H1 (cell line): ENCODE measurements at regions not wholly inside any gene's neighbourhood (a gene's known extent, or its start where the extent isn't known, plus 50 kb on each side); places are given as distances from the start of the nearest gene placed in this dataset.

Experiments used
- CTCF ChIA-PET: fragments of 300-600 bp; sonication (Branson Sonifier 250); formaldehyde crosslinking; loops from one replicate; lab custom pipeline; 2021; ENCODE audit not compliant: partially characterized antibody; lab: Charles Lee
- POLR2A ChIA-PET: fragments of 300-600 bp; sonication (Branson Sonifier 250); formaldehyde crosslinking; loops from one replicate; lab custom pipeline; 2021; ENCODE audit warnings: inconsistent platforms; ENCODE audit not compliant: partially characterized antibody; lab: Charles Lee
- DNase-seq, 2 experiments: peaks; one replicate each; pipeline versions ENCODE4 v3.0.0 to v3.0.0-alpha.2; 2010 to 2022; ENCODE audit warnings: low spot score in 2 of 2, low read depth in 1 of 2, mixed read lengths in 1 of 2
- FAIRE-seq: peaks from 2 replicates; lab custom pipeline; 2011; peaks lifted over from hg19 to GRCh38; lab: Jason Lieb, UNC
- H2AFZ ChIP-seq: 2 replicates; pipeline ENCODE4 v1.8.1; 2012; ENCODE audit warnings: low read length, inconsistent platforms
- H2AK5ac ChIP-seq: 2 replicates; pipeline ENCODE4 v1.6.1; 2013; ENCODE audit warnings: low read depth, low read length
- H2BK120ac ChIP-seq: replicated peaks from 2 replicates; pipeline ENCODE3; 2013; ENCODE audit warnings: low read depth, low read length, inconsistent platforms
- H2BK12ac ChIP-seq: 2 replicates; pipeline ENCODE4 v1.6.1; 2013; ENCODE audit warnings: low read depth, low read length
- H2BK15ac ChIP-seq: 2 replicates; pipeline ENCODE4 v1.6.1; 2013; ENCODE audit warnings: low read length
- H2BK20ac ChIP-seq: 2 replicates; pipeline ENCODE4 v1.6.1; 2013; ENCODE audit warnings: low read length
- H2BK5ac ChIP-seq: 2 replicates; pipeline ENCODE4 v1.6.1; 2013; ENCODE audit warnings: low read depth, low read length
- H3K14ac ChIP-seq: 2 replicates; pipeline ENCODE4 v1.6.1; 2013; ENCODE audit warnings: inconsistent platforms; ENCODE audit not compliant: insufficient read length
- H3K18ac ChIP-seq: 2 replicates; pipeline ENCODE4 v1.6.1; 2013; ENCODE audit warnings: low read length; ENCODE audit errors: extremely low read depth
- H3K23ac ChIP-seq: 2 replicates; pipeline ENCODE4 v1.6.1; 2013; ENCODE audit warnings: inconsistent platforms; ENCODE audit not compliant: insufficient read length
- H3K23me2 ChIP-seq: 2 replicates; pipeline ENCODE4 v1.6.1; 2013; ENCODE audit warnings: low read depth, low read length
- H3K27ac ChIP-seq: 2 replicates; pipeline ENCODE4 v1.6.1; 2011; ENCODE audit warnings: low read depth, low read length, inconsistent platforms
- H3K27me3 ChIP-seq, 4 experiments: replicated peaks in 1 of 4; 1 replicate in 1 of 4; 2 replicates in 3 of 4; pipeline versions ENCODE4 v1.6.1 to v1.8.1; 2011 to 2013; ENCODE audit warnings: low read length in 3 of 4, mild to moderate bottlenecking in 3 of 4, inconsistent platforms in 2 of 4, mixed read lengths in 2 of 4, moderate library complexity in 1 of 4; ENCODE audit not compliant: control insufficient read depth in 3 of 4, insufficient read depth in 3 of 4; ENCODE audit errors: extremely low read depth in 1 of 4
- H3K36me3 ChIP-seq, 4 experiments: 2 replicates each; pipeline versions ENCODE4 v1.6.1 to v1.8.1; 2011 to 2013; ENCODE audit warnings: mild to moderate bottlenecking in 4 of 4, low read length in 3 of 4, moderate library complexity in 2 of 4, control low read depth in 1 of 4, inconsistent platforms in 1 of 4; ENCODE audit not compliant: insufficient read depth in 4 of 4, control insufficient read depth in 2 of 4
- H3K4ac ChIP-seq: replicated peaks from 2 replicates; pipeline ENCODE3; 2013; ENCODE audit warnings: low read length, low read depth, mixed read lengths, inconsistent platforms; ENCODE audit not compliant: insufficient read length
- H3K4me1 ChIP-seq, 4 experiments: replicated peaks in 1 of 4; 1 replicate in 1 of 4; 2 replicates in 3 of 4; pipeline versions ENCODE4 v1.6.1 to v1.8.1; 2011 to 2013; ENCODE audit warnings: low read length in 3 of 4, inconsistent platforms in 2 of 4, mixed read lengths in 1 of 4; ENCODE audit not compliant: insufficient read depth in 4 of 4, control insufficient read depth in 3 of 4
- H3K4me2 ChIP-seq, 2 experiments: 2 replicates each; pipeline versions ENCODE4 v1.6.1 to v1.8.1; 2011 to 2013; ENCODE audit warnings: low read depth in 2 of 2, low read length in 2 of 2, control low read depth in 1 of 2, inconsistent platforms in 1 of 2, mild to moderate bottlenecking in 1 of 2; ENCODE audit not compliant: insufficient read depth in 1 of 2
- H3K4me3 ChIP-seq, 4 experiments: fragments of 200-600, 300-600 bp in 1 of 4; sonication (generic), shearing (Covaris generic), sonication (Bioruptor Twin) in 1 of 4; 2 replicates each; pipeline versions ENCODE4 v1.5.1 to v1.8.1; 2011 to 2016; ENCODE audit warnings: low read length in 4 of 4, low read depth in 3 of 4, control low read depth in 2 of 4, inconsistent platforms in 2 of 4, mild to moderate bottlenecking in 2 of 4, mixed read lengths in 1 of 4, moderate library complexity in 1 of 4; ENCODE audit not compliant: insufficient read depth in 2 of 4; ENCODE audit errors: extremely low read depth in 1 of 4
- H3K56ac ChIP-seq: replicated peaks from 2 replicates; pipeline ENCODE3; 2013; ENCODE audit warnings: low read depth, mild to moderate bottlenecking, mixed read lengths, low read length, inconsistent platforms; ENCODE audit not compliant: insufficient read length
- H3K79me1 ChIP-seq: 2 replicates; pipeline ENCODE4 v1.6.1; 2013; ENCODE audit warnings: low read depth, low read length, control low read depth
- H3K79me2 ChIP-seq, 2 experiments: 2 replicates each; pipeline versions ENCODE4 v1.6.1 to v1.8.1; 2012 to 2013; ENCODE audit warnings: low read length in 2 of 2, mild to moderate bottlenecking in 2 of 2, inconsistent platforms in 1 of 2; ENCODE audit not compliant: insufficient read depth in 2 of 2, control insufficient read depth in 1 of 2
- H3K9ac ChIP-seq, 4 experiments: replicated peaks in 1 of 4; 1 replicate in 1 of 4; 2 replicates in 3 of 4; pipeline versions ENCODE4 v1.6.1 to v1.8.1; 2011 to 2013; ENCODE audit warnings: low read depth in 3 of 4, low read length in 3 of 4, control low read depth in 2 of 4, mild to moderate bottlenecking in 2 of 4, moderate library complexity in 2 of 4, inconsistent platforms in 1 of 4; ENCODE audit errors: extremely low read depth in 1 of 4
- H3K9me3 ChIP-seq, 2 experiments: 2 replicates each; pipeline versions ENCODE4 v1.6.1 to v1.8.1; 2012 to 2013; ENCODE audit warnings: mild to moderate bottlenecking in 2 of 2, moderate library complexity in 2 of 2, control low read depth in 1 of 2, inconsistent platforms in 1 of 2, low read depth in 1 of 2, low read length in 1 of 2, mixed read lengths in 1 of 2; ENCODE audit not compliant: insufficient read depth in 2 of 2
- H4K20me1 ChIP-seq, 2 experiments: replicated peaks in 1 of 2; 2 replicates each; pipeline versions ENCODE3 to v1.8.1; 2011 to 2013; ENCODE audit warnings: inconsistent platforms in 2 of 2, low read length in 2 of 2, mild to moderate bottlenecking in 1 of 2; ENCODE audit not compliant: insufficient read depth in 2 of 2, control insufficient read depth in 1 of 2
- H4K5ac ChIP-seq: 2 replicates; pipeline ENCODE4 v1.6.1; 2013; ENCODE audit warnings: low read length, low read depth, mixed read lengths, inconsistent platforms; ENCODE audit not compliant: insufficient read length
- H4K8ac ChIP-seq: 2 replicates; pipeline ENCODE4 v1.8.0; 2013; ENCODE audit warnings: mild to moderate bottlenecking, moderate library complexity, low read length, inconsistent platforms; ENCODE audit not compliant: insufficient read depth; ENCODE audit errors: extremely low read depth
- H4K91ac ChIP-seq: replicated peaks from 2 replicates; pipeline ENCODE3; 2013; ENCODE audit warnings: low read length, mixed read lengths, inconsistent platforms; ENCODE audit not compliant: insufficient read length
- POU5F1 ChIP-seq: IDR thresholded peaks from 2 replicates; pipeline ENCODE4 v1.6.1; 2011; ENCODE audit warnings: low read depth, mild to moderate bottlenecking, low read length, moderate library complexity
- TEAD4 ChIP-seq: IDR thresholded peaks from 2 replicates; pipeline ENCODE4 v1.6.1; 2012; ENCODE audit warnings: low read depth, low read length, inconsistent platforms, mixed read lengths
- YY1 ChIP-seq: IDR thresholded peaks from 2 replicates; pipeline ENCODE4 v1.6.1; 2011; ENCODE audit warnings: low read depth, mild to moderate bottlenecking, low read length
- WGBS, 2 experiments: shearing (Covaris generic) in 1 of 2; methylation state at CpG; one replicate each; pipeline versions ENCODE4 v1.1.6 to v1.1.7; 2013 to 2015; ENCODE audit warnings: low lambda C conversion rate in 2 of 2, mixed read lengths in 2 of 2, inconsistent platforms in 1 of 2, low coverage in 1 of 2, missing lambda C conversion rate in 1 of 2; ENCODE audit not compliant: insufficient replicate concordance in 2 of 2, insufficient coverage in 1 of 2, insufficient read length in 1 of 2; ENCODE audit errors: extremely low coverage in 1 of 2, missing lambda C conversion rate in 1 of 2; 5-methylcytosine and 5-hydroxymethylcytosine counted together
- TF ChIP-seq, protein P1 (sequence below): IDR thresholded peaks from 2 replicates; pipeline ENCODE4 v1.6.1; 2012; ENCODE audit warnings: inconsistent platforms

DNA sequence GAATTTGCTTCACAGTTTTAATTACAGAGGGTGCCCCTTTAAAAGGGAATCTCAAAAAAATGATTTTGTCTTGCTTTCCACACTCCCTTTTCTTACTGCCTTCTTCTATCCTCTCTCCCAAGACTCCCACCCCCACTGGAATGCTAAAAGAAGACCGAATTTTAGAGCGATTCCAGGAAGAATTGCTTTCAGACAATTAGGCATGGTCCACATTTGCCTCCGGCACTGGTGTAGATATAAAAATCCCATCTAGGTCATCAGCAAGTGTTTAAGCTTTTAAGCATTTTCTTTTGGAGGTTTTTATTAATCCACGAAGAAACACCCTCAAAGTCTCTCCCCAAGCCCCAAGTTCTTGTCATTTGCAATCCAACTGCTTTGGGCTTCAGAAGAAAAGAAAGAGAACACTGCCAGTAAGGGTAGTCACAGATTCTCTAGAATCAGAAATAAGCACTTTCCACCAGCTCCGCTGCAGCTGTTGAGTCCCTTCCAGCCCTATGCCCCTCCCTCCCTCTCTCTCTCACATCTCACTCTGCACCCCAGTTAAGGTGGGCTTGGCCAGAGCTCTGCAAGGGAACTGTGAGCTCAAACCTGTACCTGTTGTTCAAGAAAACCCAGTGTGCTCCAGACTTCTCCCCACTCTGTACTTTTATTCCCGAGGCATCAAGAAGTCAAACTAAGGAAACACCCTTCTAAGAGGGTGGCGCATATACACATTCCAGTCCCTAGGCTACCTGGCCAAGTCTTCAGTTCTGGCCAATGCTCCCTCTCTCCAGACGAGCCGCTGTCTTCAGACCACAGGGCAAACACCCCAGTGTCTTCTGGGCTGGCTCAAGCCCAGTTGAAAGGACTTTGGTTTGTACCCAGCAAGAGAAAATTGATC is 170.2 kb downstream of the RGS9 start:
- TF ChIP-seq POU5F1 = no peak
- 0 out of 2 replicates have a peak, but pooled peaks have one; percentile 31 for TF ChIP-seq TEAD4
- TF ChIP-seq YY1 = no peak
- TF ChIP-seq, protein P1, sequence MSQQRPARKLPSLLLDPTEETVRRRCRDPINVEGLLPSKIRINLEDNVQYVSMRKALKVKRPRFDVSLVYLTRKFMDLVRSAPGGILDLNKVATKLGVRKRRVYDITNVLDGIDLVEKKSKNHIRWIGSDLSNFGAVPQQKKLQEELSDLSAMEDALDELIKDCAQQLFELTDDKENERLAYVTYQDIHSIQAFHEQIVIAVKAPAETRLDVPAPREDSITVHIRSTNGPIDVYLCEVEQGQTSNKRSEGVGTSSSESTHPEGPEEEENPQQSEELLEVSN = no peak
- TF ChIP-seq, all 59 proteins: peak for 1
- Histone ChIP-seq H3K23me2 (no peaks in the 10 kb centered on the region), H2BK5ac (no peak overlapping the region), H4K20me1 (no peaks in the 10 kb centered on the region), H3K23ac (no peak overlapping the region), H3K4me3 (no peak overlapping the region), H3K4ac (no peak overlapping the region), H3K4me2 (no peak overlapping the region), H3K27me3 (no peaks in the 10 kb centered on the region), H3K14ac (no peak overlapping the region), H3K4me1 (no peaks in the 10 kb centered on the region), H2AFZ (no peak overlapping the region), H3K18ac (no peak overlapping the region; the same call in 1 of the 2 replicates), H3K9ac (no peak overlapping the region), H3K79me1 (no peaks in the 10 kb centered on the region), H2BK20ac (no peak overlapping the region), H2BK15ac (no peak overlapping the region), H3K9me3 (peaks cover 5 to 7% of the 10 kb centered on the region in 2 experiments; a peak in 3 of 4 replicates), H2AK5ac (no peak overlapping the region), H3K79me2 (no peaks in the 10 kb centered on the region), H3K56ac (no peak overlapping the region), H4K91ac (no peak overlapping the region), H4K8ac (no peak overlapping the region), H2BK120ac (no peak overlapping the region), H3K36me3 (no peaks in the 10 kb centered on the region), H4K5ac (no peak overlapping the region), H3K27ac (no peak overlapping the region), H2BK12ac (no peak overlapping the region)
- WGBS, 2 experiments = 81% methylated on average over 9 of the region's 9 CpGs; no CpG with 5 or more reads in 1 of the 2 experiments
- FAIRE-seq (no peak), DNase-seq (no peak)
- POLR2A ChIA-PET = no interaction called here
- CTCF ChIA-PET = interaction anchor here (1.1 to 2.0 kb wide), 2 partner anchors 13 to 14 kb away, joined by 3 to 8 read pairs; no protein-coding TSS in a partner anchor
